GM12865 (cell line): ENCODE measurements at regions not wholly inside any gene's neighbourhood (a gene's known extent, or its start where the extent isn't known, plus 50 kb on each side); places are given as distances from the start of the nearest gene placed in this dataset.

Experiments used
- DNase-seq: peaks from one replicate; pipeline ENCODE4 v3.0.0; 2010; ENCODE audit warnings: low read depth
- H3K4me3 ChIP-seq: 2 replicates; pipeline ENCODE4 v1.5.1; 2011; ENCODE audit warnings: mild to moderate bottlenecking, low read depth, low read length, control low read depth
- TF ChIP-seq, protein P1 (sequence below): IDR thresholded peaks from 2 replicates; pipeline ENCODE4 v1.5.1; 2011; ENCODE audit warnings: low read length, control low read depth, low read depth, inconsistent platforms; ENCODE audit not compliant: insufficient read depth; ENCODE audit errors: missing control alignments

DNA sequence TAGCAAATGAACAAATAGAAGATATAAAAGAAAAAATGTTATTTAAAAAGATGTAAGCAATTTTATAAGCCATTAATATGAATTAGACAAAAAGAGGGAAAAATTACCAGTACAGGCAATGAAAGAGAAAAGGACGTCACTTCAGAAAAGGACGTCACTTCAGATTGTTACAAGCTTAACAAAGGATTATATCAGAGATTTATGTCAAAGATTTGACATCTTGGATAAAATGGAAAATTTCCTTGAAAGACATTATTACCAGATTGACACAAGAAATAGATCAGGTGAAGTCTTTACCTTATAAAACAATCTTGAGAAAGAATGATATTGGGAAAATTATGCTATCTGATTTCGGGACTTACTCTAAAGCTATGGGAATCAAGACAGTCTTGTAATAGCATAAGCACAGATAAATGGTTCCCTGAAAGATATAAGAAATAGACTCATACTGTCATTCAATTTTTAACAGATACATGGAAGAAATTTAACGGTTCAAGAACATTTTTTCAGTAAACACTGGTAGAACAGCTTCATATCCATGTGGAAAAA, 625.4 kb upstream of the EDIL3 start:
- DNase-seq, result no peak
- TF ChIP-seq, protein P1, sequence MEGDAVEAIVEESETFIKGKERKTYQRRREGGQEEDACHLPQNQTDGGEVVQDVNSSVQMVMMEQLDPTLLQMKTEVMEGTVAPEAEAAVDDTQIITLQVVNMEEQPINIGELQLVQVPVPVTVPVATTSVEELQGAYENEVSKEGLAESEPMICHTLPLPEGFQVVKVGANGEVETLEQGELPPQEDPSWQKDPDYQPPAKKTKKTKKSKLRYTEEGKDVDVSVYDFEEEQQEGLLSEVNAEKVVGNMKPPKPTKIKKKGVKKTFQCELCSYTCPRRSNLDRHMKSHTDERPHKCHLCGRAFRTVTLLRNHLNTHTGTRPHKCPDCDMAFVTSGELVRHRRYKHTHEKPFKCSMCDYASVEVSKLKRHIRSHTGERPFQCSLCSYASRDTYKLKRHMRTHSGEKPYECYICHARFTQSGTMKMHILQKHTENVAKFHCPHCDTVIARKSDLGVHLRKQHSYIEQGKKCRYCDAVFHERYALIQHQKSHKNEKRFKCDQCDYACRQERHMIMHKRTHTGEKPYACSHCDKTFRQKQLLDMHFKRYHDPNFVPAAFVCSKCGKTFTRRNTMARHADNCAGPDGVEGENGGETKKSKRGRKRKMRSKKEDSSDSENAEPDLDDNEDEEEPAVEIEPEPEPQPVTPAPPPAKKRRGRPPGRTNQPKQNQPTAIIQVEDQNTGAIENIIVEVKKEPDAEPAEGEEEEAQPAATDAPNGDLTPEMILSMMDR, result no peak
- no peak overlapping the region for H3K4me3 ChIP-seq

GRCh38 chr5:85017261-85017660, 632.6 kb upstream of the EDIL3 start:
- no peak for DNase-seq
- TF ChIP-seq, protein P1, result no peak

GRCh38 chr5:85030316-85031084, 645.8 kb upstream of the EDIL3 start:
- TF ChIP-seq, protein P1, result no peak
- DNase-seq, result no peak
- no peak overlapping the region for H3K4me3 ChIP-seq

More at GRCh38 chr5:85017261-85017660, 632.6 kb upstream of the EDIL3 start:
- H3K4me3 ChIP-seq, result no peak overlapping the region

DNA sequence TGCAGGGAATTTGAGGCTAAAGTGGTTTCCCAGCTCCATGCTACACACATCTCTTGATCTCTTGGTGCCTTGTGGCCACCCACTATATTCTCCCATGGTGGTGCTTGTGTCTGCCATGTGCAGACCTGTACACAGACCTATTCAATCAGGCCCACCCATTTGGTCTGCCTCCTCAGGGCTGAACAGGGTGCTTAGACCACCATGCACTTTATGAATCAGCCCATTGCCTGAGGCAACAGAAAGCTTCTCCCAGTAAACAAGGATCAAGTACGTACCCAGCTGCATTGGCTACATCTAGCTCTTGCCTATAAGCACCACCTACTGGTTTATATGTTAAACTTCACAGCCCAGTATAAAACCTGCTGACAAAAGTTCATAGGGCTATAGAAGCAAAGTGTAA, 664.3 kb upstream of the EDIL3 start:
- peak; percentile 1 for DNase-seq
- no peak overlapping the region for H3K4me3 ChIP-seq
- TF ChIP-seq, protein P1, result no peak

DNA sequence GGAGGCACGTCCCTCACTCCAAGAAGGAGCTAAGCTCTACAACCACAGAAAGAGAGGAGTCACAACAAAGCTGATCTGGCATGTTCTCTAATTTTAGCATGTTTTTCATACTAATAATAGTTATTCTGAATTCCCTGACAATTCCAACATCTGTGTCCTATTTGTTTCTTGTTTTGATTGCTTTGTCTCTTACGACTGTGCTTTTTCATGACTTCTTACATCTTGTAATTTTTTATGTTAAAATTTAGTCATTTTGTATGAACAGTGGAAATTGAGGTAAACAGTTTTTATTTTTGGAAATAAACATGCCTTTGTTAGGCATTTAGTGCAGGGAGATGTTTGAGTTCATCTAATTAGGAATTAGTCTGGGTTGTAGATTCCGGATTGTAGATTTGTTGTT, 668.1 kb upstream of the EDIL3 start:
- no peak for DNase-seq
- TF ChIP-seq, protein P1, result no peak
- H3K4me3 ChIP-seq, result no peak overlapping the region

DNA sequence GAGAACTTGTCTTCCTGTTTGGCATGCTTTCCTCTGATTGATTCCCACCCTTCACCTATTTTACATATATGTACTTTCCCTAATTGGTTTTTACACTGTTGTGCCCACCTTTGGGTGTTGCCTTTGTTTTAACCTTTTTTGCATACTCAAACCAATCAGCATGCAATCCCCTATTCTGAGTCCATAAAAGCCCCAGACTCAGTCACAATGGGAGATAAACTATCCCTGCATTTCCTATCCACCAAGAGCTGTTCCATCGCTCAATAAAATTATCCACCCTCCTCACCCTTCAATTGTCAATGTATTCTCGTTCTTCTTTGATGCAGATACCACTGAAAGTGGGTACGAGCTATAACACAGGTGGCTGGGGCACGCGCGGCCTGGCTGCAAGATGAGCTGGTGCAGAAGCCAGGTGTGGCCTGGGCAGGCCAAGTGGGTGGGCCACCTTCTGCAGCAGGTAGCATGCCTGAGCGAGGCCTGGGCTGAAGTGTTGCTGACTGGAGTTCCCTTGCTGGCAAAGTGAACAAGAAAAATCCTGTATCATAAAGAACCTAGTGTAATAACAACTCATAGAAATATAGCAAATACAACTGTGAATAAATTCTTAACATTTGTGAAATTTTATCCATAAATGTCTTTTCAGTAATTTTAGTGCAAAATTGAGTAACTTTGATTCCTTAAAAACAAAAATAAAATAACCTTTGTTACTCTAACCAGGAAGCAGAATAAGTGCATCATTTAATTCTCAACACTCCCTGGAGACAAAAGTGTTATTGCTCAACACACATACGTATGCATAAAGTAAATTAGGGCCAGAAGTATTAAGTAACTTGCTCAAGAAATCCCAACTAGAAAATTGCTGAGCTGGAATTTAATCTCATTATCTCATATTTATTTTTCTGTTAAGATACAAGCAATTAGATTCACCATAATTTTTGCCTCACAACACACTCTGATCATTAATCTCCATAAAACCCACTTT, 685.3 kb upstream of the EDIL3 start:
- no peak overlapping the region for H3K4me3 ChIP-seq
- no peak for DNase-seq
- TF ChIP-seq, protein P1, result no peak
